ENCODE measurements at regions not wholly inside any gene's neighbourhood (a gene's known extent, or its start where the extent isn't known, plus 50 kb on each side); places are given as distances from the start of the nearest gene placed in this dataset.

- ChIA-PET CTCF (interaction anchor here (1.0 kb wide), 1 partner anchor 242 kb away, joined by 3 read pairs; no protein-coding TSS in a partner anchor), POLR2A (no interaction called here)
- Histone ChIP-seq H3K4me3 (ENCODE audit: low read depth in 2 of 2, low read length in 1 of 2) (no peak overlapping the region), H3K9ac (peak overlapping the region; percentile 36; the same call in 1 of the 2 replicates), H3K9me2 (no peaks in the 10 kb centered on the region), H3F3A (replicated peaks; ENCODE audit: insufficient read depth) (peaks cover 44% of the 10 kb centered on the region), H2AFZ (ENCODE audit: low read depth) (peak overlapping the region; percentile 54; the same call in 1 of the 2 replicates), H3K27me3 (ENCODE audit: insufficient read depth) (no peaks in the 10 kb centered on the region), H3K27ac (ENCODE audit: low read depth in 2 of 2, low read length in 1 of 2) (peak overlapping the region; percentile 79 to 90; a peak in 3 of 4 replicates), H3K4me2 (peak overlapping the region; percentile 59), H3K79me2 (ENCODE audit: insufficient read depth) (no peaks in the 10 kb centered on the region), H3K36me3 (replicated peaks in 1 of 2; ENCODE audit: control insufficient read depth in 1 of 2, insufficient read depth in 2 of 2, low read length in 1 of 2) (no peaks in the 10 kb centered on the region), H3K4me1 (ENCODE audit: control insufficient read depth in 1 of 2, insufficient read depth in 2 of 2, low read depth in 1 of 2, low read length in 1 of 2) (peaks cover 9 to 39% of the 10 kb centered on the region in 2 experiments; a peak in 3 of 4 replicates), H4K20me1 (ENCODE audit: insufficient read depth) (no peaks in the 10 kb centered on the region), H3K9me3 (no peaks in the 10 kb centered on the region)
- 88% methylated on average over 3 of the region's 3 CpGs for WGBS (ENCODE audit: low lambda C conversion rate)
- DNase-seq: no peak
- TF ChIP-seq ELF1 (IDR thresholded peaks at IDR 0.05) (no peak), GATA2 (CRISPR knock-in tag; IDR thresholded peaks at IDR 0.05) (no peak), CHD2 (IDR thresholded peaks at IDR 0.05; ENCODE audit: low read length, partially characterized antibody) (no peak), POLR2AphosphoS5 (IDR thresholded peaks at IDR 0.05; ENCODE audit: low read depth, low read length) (no peak), IRF3 (IDR thresholded peaks at IDR 0.05; ENCODE audit: low read depth, low read length) (no peak), TAF1 (IDR thresholded peaks at IDR 0.05; ENCODE audit: borderline replicate concordance, low read depth, low read length) (no peak), TEAD4 (IDR thresholded peaks at IDR 0.05; ENCODE audit: borderline replicate concordance, insufficient read depth) (no peak), RCOR1 (IDR thresholded peaks at IDR 0.05; ENCODE audit: low read length) (no peak)
Measured at GRCh38 chr5:72596956-72597355, 89.7 kb upstream of the ZNF366 start.

- no peak overlapping the region for H3K27ac ChIP-seq (ENCODE audit: low read depth in 2 of 2, low read length in 1 of 2)
- ChIA-PET CTCF (interaction anchor here (0.8 to 1.8 kb wide), 3 partner anchors 14 to 22 kb away, joined by 3 to 7 read pairs (median 6); no protein-coding TSS in a partner anchor), POLR2A (no interaction called here)
- H3F3A ChIP-seq (replicated peaks; ENCODE audit: insufficient read depth): no peaks in the 10 kb centered on the region
- H2AFZ ChIP-seq (ENCODE audit: low read depth): no peak overlapping the region
- no peaks in the 10 kb centered on the region for H3K9me2 ChIP-seq
- peaks cover 0 to 2% of the 10 kb centered on the region in 2 experiments; a peak in 2 of 4 replicates for H3K4me1 ChIP-seq (ENCODE audit: control insufficient read depth in 1 of 2, insufficient read depth in 2 of 2, low read depth in 1 of 2, low read length in 1 of 2)
- H3K79me2 ChIP-seq (ENCODE audit: insufficient read depth): no peaks in the 10 kb centered on the region
- H4K20me1 ChIP-seq (ENCODE audit: insufficient read depth): no peaks in the 10 kb centered on the region
- H3K36me3 ChIP-seq (replicated peaks in 1 of 2; ENCODE audit: control insufficient read depth in 1 of 2, insufficient read depth in 2 of 2, low read length in 1 of 2): no peaks in the 10 kb centered on the region
- no peaks in the 10 kb centered on the region for H3K27me3 ChIP-seq (ENCODE audit: insufficient read depth)
- H3K4me3 ChIP-seq (ENCODE audit: low read depth in 2 of 2, low read length in 1 of 2): no peak overlapping the region
- no peak for DNase-seq
- TF ChIP-seq RAD21 (IDR thresholded peaks at IDR 0.05; ENCODE audit: low read length) (no peak), FOSL2 (IDR thresholded peaks at IDR 0.05; ENCODE audit: borderline replicate concordance, low read depth) (no peak), MAX (IDR thresholded peaks at IDR 0.05; ENCODE audit: low read depth) (no peak), YY1 (IDR thresholded peaks at IDR 0.05; ENCODE audit: low read depth) (no peak), SMC3 (IDR thresholded peaks at IDR 0.05; ENCODE audit: low read depth, low read length) (no peak), CHD2 (IDR thresholded peaks at IDR 0.05; ENCODE audit: low read length, partially characterized antibody) (no peak), USF1 (IDR thresholded peaks at IDR 0.05; ENCODE audit: borderline replicate concordance, low read depth) (no peak), RFX5 (IDR thresholded peaks at IDR 0.05; ENCODE audit: low read length) (no peak), FOXJ3 (CRISPR knock-in tag; IDR thresholded peaks at IDR 0.05) (no peak), CTCF (IDR thresholded peaks at IDR 0.05) (no peak), REST (IDR thresholded peaks at IDR 0.05; ENCODE audit: low read depth, low read length) (no peak)
- H3K9me3 ChIP-seq: no peaks in the 10 kb centered on the region
- WGBS (ENCODE audit: low lambda C conversion rate): 82% methylated on average over 4 of the region's 4 CpGs
- no peak overlapping the region for H3K4me2 ChIP-seq
- no peak overlapping the region for H3K9ac ChIP-seq
Measured at GRCh38 chr5:72588640-72589039, 81.4 kb upstream of the ZNF366 start.
